ENCODE measurements at regions not wholly inside any gene's neighbourhood (a gene's known extent, or its start where the extent isn't known, plus 50 kb on each side); places are given as distances from the start of the nearest gene placed in this dataset.
A peak's percentile ranks its signal among the peaks of the same experiment; 100 is the strongest.
"Not testable (repeated sequence)": the region's sequence is repeated elsewhere in the genome, so short reads cannot be mapped to it uniquely, and the experiment has no call there.

DNA sequence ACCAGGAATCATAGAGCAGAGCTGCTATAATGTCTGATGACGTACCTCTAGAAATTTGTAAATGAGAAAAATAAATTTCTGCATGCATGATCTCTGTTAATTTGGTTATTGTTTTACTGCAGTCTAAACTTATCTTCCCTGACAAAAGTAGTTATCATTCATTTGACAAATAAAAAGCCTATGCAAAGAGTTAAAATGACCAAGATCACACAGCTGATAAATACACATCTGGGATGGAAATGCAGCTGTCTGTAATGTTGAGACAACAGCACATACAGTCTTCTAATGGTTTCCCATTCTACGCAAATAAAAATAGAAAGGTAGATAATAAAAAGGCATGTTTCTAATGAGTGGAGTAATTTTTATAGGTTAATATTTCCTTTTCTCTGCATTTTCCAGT, 225.1 kb upstream of the LUZP2 start:
- H3K4me1 ChIP-seq (ENCODE audit: low read depth): no peaks in the 10 kb centered on the region
- H3K27ac ChIP-seq: no peak overlapping the region
- TF ChIP-seq, protein P1, sequence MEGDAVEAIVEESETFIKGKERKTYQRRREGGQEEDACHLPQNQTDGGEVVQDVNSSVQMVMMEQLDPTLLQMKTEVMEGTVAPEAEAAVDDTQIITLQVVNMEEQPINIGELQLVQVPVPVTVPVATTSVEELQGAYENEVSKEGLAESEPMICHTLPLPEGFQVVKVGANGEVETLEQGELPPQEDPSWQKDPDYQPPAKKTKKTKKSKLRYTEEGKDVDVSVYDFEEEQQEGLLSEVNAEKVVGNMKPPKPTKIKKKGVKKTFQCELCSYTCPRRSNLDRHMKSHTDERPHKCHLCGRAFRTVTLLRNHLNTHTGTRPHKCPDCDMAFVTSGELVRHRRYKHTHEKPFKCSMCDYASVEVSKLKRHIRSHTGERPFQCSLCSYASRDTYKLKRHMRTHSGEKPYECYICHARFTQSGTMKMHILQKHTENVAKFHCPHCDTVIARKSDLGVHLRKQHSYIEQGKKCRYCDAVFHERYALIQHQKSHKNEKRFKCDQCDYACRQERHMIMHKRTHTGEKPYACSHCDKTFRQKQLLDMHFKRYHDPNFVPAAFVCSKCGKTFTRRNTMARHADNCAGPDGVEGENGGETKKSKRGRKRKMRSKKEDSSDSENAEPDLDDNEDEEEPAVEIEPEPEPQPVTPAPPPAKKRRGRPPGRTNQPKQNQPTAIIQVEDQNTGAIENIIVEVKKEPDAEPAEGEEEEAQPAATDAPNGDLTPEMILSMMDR (IDR thresholded peaks at IDR 0.05; ENCODE audit: low read depth, low read length): no peak
- no peak overlapping the region for H3K4me3 ChIP-seq
- H3K9me3 ChIP-seq (ENCODE audit: low read depth): no peaks in the 10 kb centered on the region
- DNase-seq (ENCODE audit: low read depth in 1 of 2, low spot score in 1 of 2): no peak
- no peaks in the 10 kb centered on the region for H3K27me3 ChIP-seq
- no peaks in the 10 kb centered on the region for H3K36me3 ChIP-seq

DNA sequence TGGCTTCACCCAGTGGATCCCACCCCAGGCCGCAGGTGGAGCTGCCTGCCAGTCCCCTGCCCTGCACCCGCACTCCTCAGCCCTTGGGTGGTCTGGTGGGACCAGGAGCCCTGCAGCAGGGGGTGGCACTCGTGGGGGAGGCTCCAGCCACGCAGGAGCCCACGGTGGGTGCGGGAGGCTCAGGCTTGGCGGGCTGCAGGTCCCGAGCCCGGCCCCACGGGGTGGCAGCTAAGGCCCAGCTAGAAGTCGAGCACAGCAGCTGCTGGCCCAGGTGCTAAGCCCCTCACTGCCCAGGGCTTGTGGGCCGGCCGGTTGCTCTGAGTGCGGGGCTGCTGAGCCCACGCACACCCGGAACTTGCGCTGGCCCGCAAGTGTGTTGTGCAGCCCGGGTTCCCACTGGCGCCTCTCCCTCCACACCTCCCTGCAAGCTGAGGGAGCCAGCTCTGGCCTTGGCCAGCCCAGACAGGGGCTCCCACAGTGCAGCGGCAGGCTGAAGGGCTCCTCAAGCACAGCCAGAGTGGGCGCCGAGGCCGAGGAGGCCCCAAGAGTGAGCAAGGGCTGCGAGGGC, 222.6 kb upstream of the LUZP2 start:
- H3K27me3 ChIP-seq; H3K9me3 ChIP-seq (ENCODE audit: low read depth); H3K4me3 ChIP-seq; H3K4me1 ChIP-seq (ENCODE audit: low read depth); DNase-seq (ENCODE audit: low read depth in 1 of 2, low spot score in 1 of 2); H3K36me3 ChIP-seq; H3K27ac ChIP-seq: not testable (repeated sequence)

DNA sequence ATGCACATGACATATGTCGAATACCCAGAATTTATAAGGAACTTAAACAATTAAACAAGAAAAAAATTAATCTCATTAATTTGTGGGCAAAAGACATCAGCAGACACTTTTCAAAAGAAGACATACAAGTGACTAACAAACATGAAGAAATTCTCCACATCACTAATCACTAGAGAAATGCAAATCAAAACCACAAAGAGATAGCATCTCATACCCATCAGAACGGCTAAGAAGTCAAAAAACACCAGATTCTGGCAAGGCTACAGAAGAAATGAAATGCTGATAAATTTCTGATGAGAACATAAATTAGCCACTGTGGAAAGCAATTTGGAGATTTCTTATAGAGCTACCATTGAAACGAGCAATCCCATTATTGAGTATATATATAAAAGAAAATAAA, 210.6 kb upstream of the LUZP2 start:
- Histone ChIP-seq H3K27me3 (no peaks in the 10 kb centered on the region), H3K27ac (no peak overlapping the region), H3K4me1 (ENCODE audit: low read depth) (no peaks in the 10 kb centered on the region), H3K4me3 (no peak overlapping the region), H3K9me3 (ENCODE audit: low read depth) (no peaks in the 10 kb centered on the region), H3K36me3 (no peaks in the 10 kb centered on the region)
- no peak for DNase-seq (ENCODE audit: low read depth in 1 of 2, low spot score in 1 of 2)
- TF ChIP-seq, protein P1 (IDR thresholded peaks at IDR 0.05; ENCODE audit: low read depth, low read length): no peak

DNA sequence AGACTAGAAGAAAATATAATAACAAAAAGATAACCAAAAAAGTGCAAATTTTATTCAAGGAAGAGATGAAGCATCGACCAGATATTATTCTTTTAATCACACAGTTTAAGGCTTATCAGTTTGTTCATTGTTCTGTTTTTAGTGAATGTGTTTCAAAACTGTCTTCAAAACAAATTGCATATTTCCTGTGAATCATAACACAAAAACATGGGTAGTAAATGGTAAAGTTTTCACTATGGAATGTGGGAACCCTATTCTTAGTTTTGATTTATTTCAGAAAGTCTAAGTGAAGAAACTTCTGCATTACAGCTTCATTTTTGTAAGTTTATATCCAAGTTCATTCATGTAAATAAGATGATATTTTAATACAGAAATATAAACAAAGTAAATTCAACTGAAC, 207.6 kb upstream of the LUZP2 start:
- TF ChIP-seq, protein P1 (IDR thresholded peaks at IDR 0.05; ENCODE audit: low read depth, low read length): no peak
- H3K27ac ChIP-seq: no peak overlapping the region
- no peaks in the 10 kb centered on the region for H3K27me3 ChIP-seq
- no peaks in the 10 kb centered on the region for H3K9me3 ChIP-seq (ENCODE audit: low read depth)
- peak in 1 of 2 donors; percentile 5 for DNase-seq (ENCODE audit: low read depth in 1 of 2, low spot score in 1 of 2)
- H3K4me1 ChIP-seq (ENCODE audit: low read depth): no peaks in the 10 kb centered on the region
- no peaks in the 10 kb centered on the region for H3K36me3 ChIP-seq
- no peak overlapping the region for H3K4me3 ChIP-seq

DNA sequence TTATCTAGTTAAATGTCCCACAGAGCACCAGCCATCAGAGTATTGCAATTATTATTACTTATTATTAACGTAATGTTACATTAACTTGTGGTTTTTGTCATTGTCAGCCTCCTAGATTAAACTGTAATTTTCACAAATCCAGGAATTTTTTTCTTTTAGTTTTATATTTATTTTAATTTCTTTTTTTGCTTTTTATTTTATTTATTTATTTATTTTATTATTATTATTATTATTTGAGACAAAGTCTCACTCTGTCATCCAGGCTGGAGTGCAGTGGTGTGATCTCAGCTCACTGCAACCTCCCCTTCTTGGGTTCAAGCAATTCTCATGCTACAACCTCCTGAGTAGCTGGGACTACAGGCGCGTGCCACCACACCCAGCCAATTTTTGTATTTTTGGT, 202.9 kb upstream of the LUZP2 start:
- DNase-seq (ENCODE audit: low read depth in 1 of 2, low spot score in 1 of 2): no peak
- Histone ChIP-seq H3K9me3 (ENCODE audit: low read depth) (no peaks in the 10 kb centered on the region), H3K27ac (no peak overlapping the region), H3K4me3 (no peak overlapping the region), H3K27me3 (no peaks in the 10 kb centered on the region), H3K4me1 (ENCODE audit: low read depth) (peaks cover 9% of the 10 kb centered on the region), H3K36me3 (no peaks in the 10 kb centered on the region)
- TF ChIP-seq, protein P1 (IDR thresholded peaks at IDR 0.05; ENCODE audit: low read depth, low read length): no peak

DNA sequence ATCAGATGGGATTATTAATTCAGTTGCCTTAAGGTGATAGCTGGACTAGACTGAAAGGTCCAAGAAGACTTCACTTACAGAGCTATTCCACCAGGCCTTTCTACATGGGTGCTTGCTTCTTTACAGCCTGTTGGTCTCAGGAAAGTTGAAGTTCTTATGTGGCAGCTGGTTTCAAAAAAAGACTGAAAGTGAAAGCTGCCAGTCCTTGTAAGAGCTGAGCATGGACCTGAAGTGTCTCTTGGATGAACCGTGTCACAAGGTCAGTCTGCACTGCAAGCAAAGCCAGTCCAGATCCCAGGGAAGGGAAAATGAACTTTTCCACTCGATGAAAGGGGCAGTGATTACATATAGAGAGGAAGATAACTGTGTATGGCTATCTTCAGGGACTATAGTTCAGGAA, 201.5 kb upstream of the LUZP2 start:
- no peaks in the 10 kb centered on the region for H3K9me3 ChIP-seq (ENCODE audit: low read depth)
- no peak overlapping the region for H3K4me3 ChIP-seq
- DNase-seq (ENCODE audit: low read depth in 1 of 2, low spot score in 1 of 2): peak in 1 of 2 donors; percentile 28

More for the DNA sequence above, 201.5 kb upstream of the LUZP2 start:
- peak overlapping the region; percentile 1 for H3K27ac ChIP-seq
- no peaks in the 10 kb centered on the region for H3K27me3 ChIP-seq
- TF ChIP-seq, protein P1 (IDR thresholded peaks at IDR 0.05; ENCODE audit: low read depth, low read length): no peak
- no peaks in the 10 kb centered on the region for H3K36me3 ChIP-seq
- H3K4me1 ChIP-seq (ENCODE audit: low read depth): peaks cover 9% of the 10 kb centered on the region

All from cardiac muscle cell (in vitro differentiated cells and primary cell).